Panc1 (cell line): ENCODE measurements at regions not wholly inside any gene's neighbourhood (a gene's known extent, or its start where the extent isn't known, plus 50 kb on each side); places are given as distances from the start of the nearest gene placed in this dataset.

Experiments
- ATAC-seq: fragments of 200-7000 bp; cut with Tn5 transposase; 2 replicates; pipeline ENCODE4 v1.9.1; 2020; ENCODE audit warnings: mild to moderate bottlenecking, moderate library complexity
- BruUV-seq: library from RNA; stranded (reverse); fragments of 400-500 nt; replicated peaks from 2 replicates; lab custom pipeline; 2021; lab: Mats Ljungman, UMichigan
- CTCF ChIA-PET: fragments of 300-600 bp; sonication (Branson Sonifier 250); formaldehyde crosslinking; loops from one replicate; lab custom pipeline; 2022; ENCODE audit warnings: antibody characterized with exemption; lab: Charles Lee
- POLR2A ChIA-PET: fragments of 300-600 bp; sonication (Branson Sonifier 250); formaldehyde crosslinking; loops from one replicate; lab custom pipeline; 2022; ENCODE audit warnings: antibody characterized with exemption; lab: Charles Lee
- DNase-seq: peaks from one replicate; pipeline ENCODE4 v3.0.0-alpha.2; 2010; ENCODE audit warnings: low read depth, low spot score
- H3K27ac ChIP-seq: 2 replicates; pipeline ENCODE4 v1.5.1; 2011; ENCODE audit warnings: mild to moderate bottlenecking, low read length, inconsistent platforms
- H3K27me3 ChIP-seq: fragments of 200-500 bp; sonication (Bioruptor generic); 2 replicates; pipeline ENCODE4 v1.6.0; 2014; ENCODE audit warnings: low read length, inconsistent platforms; ENCODE audit not compliant: control insufficient read depth, insufficient read depth
- H3K36me3 ChIP-seq: fragments of 200-500 bp; sonication (Bioruptor generic); 2 replicates; pipeline ENCODE4 v1.5.1; 2014; ENCODE audit warnings: inconsistent platforms, mild to moderate bottlenecking, low read length, moderate library complexity; ENCODE audit not compliant: control insufficient read depth, insufficient read depth
- H3K4me1 ChIP-seq: 2 replicates; pipeline ENCODE4 v1.5.1; 2011; ENCODE audit warnings: inconsistent platforms, mild to moderate bottlenecking, low read length, moderate library complexity; ENCODE audit not compliant: control insufficient read depth, insufficient read depth
- H3K4me3 ChIP-seq, 2 experiments: 2 replicates each; pipeline ENCODE4 v1.5.1; 2011 to 2012; ENCODE audit warnings: low read depth in 2 of 2, low read length in 2 of 2, mild to moderate bottlenecking in 2 of 2, inconsistent platforms in 1 of 2, moderate library complexity in 1 of 2
- H3K9me3 ChIP-seq: fragments of 200-500 bp; sonication (Bioruptor generic); 2 replicates; pipeline ENCODE4 v1.5.1; 2014; ENCODE audit warnings: low read depth, mild to moderate bottlenecking, inconsistent platforms, low read length, moderate library complexity; ENCODE audit not compliant: control insufficient read depth, insufficient read depth
- POLR2AphosphoS5 ChIP-seq: IDR thresholded peaks from 2 replicates; pipeline ENCODE4 v1.6.1; 2012; ENCODE audit warnings: mild to moderate bottlenecking, low read depth, low read length, moderate library complexity
- REST ChIP-seq, 2 experiments: IDR thresholded peaks; 2 replicates each; pipeline ENCODE4 v1.6.1; 2011 to 2012; ENCODE audit warnings: low read depth in 2 of 2, control low read depth in 1 of 2, low read length in 1 of 2, mild to moderate bottlenecking in 1 of 2, moderate library complexity in 1 of 2; ENCODE audit not compliant: insufficient read depth in 1 of 2
- SIN3A ChIP-seq: IDR thresholded peaks from 2 replicates; pipeline ENCODE4 v1.6.1; 2012; ENCODE audit warnings: low read depth, mild to moderate bottlenecking, low read length, moderate library complexity, borderline replicate concordance; ENCODE audit not compliant: insufficient read depth
- TCF7L2 ChIP-seq: IDR thresholded peaks from 2 replicates; pipeline ENCODE4 v1.6.1; 2011; ENCODE audit warnings: mild to moderate bottlenecking, low read depth, low read length, inconsistent platforms
- in situ Hi-C: cut with HindIII; loops from 2 replicates; pipeline ENCODE4 v1.10.0; 2016; ENCODE audit warnings: low sequenced_read_pairs, low pct_unique_long_range_greater_than_20kb
- intact Hi-C: fragments of 100-400 bp; cut with micrococcal nuclease; formaldehyde crosslinking; loops from one replicate; pipeline ENCODE4 v1.10.0; 2022; ENCODE audit not compliant: unreplicated experiment
- TF ChIP-seq, protein P1 (sequence below): fragments of 450-650 bp; IDR thresholded peaks from 2 replicates; pipeline ENCODE4 v1.5.1; 2017; ENCODE audit warnings: mild to moderate bottlenecking

DNA sequence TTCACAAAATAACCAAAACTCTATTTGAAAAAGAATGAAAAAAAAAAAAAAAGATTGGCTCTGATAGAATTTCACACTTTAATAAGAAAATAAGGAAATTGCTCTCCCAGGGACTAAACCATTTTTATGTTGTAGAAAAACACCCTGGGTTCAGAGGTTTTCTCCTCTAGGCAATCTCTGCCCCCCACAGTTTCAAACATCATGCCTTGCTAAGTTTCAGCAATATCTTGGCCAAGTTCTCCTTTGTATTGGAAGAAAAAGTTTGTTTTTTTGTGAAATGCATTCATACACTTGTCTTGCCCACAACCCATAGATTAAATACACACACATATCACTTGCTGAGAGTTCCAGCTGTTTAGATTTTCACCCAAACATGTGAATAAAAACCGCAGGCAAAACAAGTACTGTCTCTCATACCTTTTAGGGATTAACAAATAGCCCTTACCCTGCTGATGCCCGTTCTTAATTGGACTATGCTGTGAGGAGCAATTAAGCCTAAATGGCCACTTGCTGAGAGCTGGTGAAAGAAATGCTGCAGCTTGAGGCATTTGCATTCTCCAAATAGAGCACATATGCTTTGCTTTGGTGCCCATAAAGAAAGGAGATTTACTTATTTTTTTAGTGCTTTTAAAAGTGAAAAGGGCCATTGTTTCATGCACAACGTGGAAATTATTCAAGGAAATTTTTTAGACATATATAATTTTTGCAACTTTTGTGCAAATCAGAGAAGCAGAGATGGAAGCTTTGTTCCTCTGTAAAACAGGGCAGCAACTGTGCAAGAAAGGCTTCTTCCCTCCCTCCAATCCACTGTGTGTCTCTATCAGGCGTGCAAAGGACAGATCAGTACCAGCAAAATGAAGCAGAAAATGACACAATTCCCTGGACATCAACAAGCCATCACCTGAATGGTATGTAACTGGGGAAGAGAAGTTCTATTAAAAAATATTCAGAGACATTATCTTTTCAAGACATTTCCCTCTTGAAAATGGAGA lies 262.4 kb upstream of the KIF2A start:
- no TSS peak for BruUV-seq
- in situ Hi-C loops: no loop called here
- ChIA-PET CTCF (no interaction called here), POLR2A (no interaction called here)
- TF ChIP-seq REST (IDR thresholded peaks at IDR 0.05; ENCODE audit: insufficient read depth in 1 of 2, low read depth in 2 of 2, low read length in 1 of 2): no peak
- no peak for TF ChIP-seq TCF7L2
- TF ChIP-seq, protein P1, sequence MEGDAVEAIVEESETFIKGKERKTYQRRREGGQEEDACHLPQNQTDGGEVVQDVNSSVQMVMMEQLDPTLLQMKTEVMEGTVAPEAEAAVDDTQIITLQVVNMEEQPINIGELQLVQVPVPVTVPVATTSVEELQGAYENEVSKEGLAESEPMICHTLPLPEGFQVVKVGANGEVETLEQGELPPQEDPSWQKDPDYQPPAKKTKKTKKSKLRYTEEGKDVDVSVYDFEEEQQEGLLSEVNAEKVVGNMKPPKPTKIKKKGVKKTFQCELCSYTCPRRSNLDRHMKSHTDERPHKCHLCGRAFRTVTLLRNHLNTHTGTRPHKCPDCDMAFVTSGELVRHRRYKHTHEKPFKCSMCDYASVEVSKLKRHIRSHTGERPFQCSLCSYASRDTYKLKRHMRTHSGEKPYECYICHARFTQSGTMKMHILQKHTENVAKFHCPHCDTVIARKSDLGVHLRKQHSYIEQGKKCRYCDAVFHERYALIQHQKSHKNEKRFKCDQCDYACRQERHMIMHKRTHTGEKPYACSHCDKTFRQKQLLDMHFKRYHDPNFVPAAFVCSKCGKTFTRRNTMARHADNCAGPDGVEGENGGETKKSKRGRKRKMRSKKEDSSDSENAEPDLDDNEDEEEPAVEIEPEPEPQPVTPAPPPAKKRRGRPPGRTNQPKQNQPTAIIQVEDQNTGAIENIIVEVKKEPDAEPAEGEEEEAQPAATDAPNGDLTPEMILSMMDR: no peak
- no peak for TF ChIP-seq POLR2AphosphoS5
- TF ChIP-seq SIN3A: no peak
- DNase-seq: no peak
- Histone ChIP-seq H3K27ac (no peak overlapping the region), H3K27me3 (no peaks in the 10 kb centered on the region), H3K36me3 (no peaks in the 10 kb centered on the region), H3K9me3 (no peaks in the 10 kb centered on the region), H3K4me3 (no peak overlapping the region), H3K4me1 (no peaks in the 10 kb centered on the region)
- intact Hi-C loops: no loop called here
- ATAC-seq: no peak

DNA sequence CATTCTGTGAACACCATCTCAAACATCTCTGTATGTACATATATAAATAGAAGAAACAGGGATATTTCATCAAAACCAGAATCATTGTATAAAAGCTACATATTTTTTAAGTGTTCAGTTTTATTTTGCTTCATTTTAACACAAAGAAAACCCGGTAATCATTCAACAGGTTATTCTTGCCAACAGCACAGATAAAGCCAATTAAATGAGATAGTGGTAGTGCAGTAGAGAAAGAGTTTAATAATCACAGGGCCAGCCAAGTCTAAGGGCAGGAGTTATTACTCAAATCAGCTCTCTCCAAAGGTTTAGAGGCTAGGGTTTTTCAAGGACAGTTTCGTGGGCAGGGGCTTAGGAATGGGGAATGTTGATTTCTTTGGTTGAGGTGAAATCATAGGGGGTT lies 261.0 kb upstream of the KIF2A start:
- ATAC-seq: no peak
- POLR2A ChIA-PET: no interaction called here
- H3K27ac ChIP-seq: no peak overlapping the region
- no peaks in the 10 kb centered on the region for H3K4me1 ChIP-seq
- intact Hi-C loops: no loop called here
- TF ChIP-seq TCF7L2 (no peak), SIN3A (no peak), REST (IDR thresholded peaks at IDR 0.05; ENCODE audit: insufficient read depth in 1 of 2, low read depth in 2 of 2, low read length in 1 of 2) (no peak), POLR2AphosphoS5 (no peak)
- TF ChIP-seq, protein P1: no peak
- H3K9me3 ChIP-seq: no peaks in the 10 kb centered on the region
- no peak overlapping the region for H3K4me3 ChIP-seq
- BruUV-seq: no TSS peak
- CTCF ChIA-PET: no interaction called here
- DNase-seq: no peak
- H3K27me3 ChIP-seq: no peaks in the 10 kb centered on the region
- H3K36me3 ChIP-seq: no peaks in the 10 kb centered on the region
- in situ Hi-C loops: no loop called here
